Activated T-cell treated with anti-CD3 and anti-CD28 coated beads, Interleukin-2, amount 50 U/mL, for 24 hours (primary cell): ENCODE measurements at regions not wholly inside any gene's neighbourhood (a gene's known extent, or its start where the extent isn't known, plus 50 kb on each side); places are given as distances from the start of the nearest gene placed in this dataset.

Experiments used
- DNase-seq: peaks from one replicate; pipeline ENCODE4 v3.0.0-alpha.2; 2020
- H3K27ac Mint-ChIP-seq: 2 replicates; pipeline ENCODE4 v1.8.0; 2020; ENCODE audit warnings: mild to moderate bottlenecking, mixed read lengths
- H3K27me3 Mint-ChIP-seq: 2 replicates; pipeline ENCODE4 v1.8.0; 2020; ENCODE audit warnings: mixed read lengths
- H3K36me3 Mint-ChIP-seq: 2 replicates; pipeline ENCODE4 v1.8.0; 2020; ENCODE audit warnings: low read depth, mixed read lengths
- H3K4me1 Mint-ChIP-seq: 2 replicates; pipeline ENCODE4 v1.8.0; 2020; ENCODE audit warnings: low read depth, mixed read lengths
- H3K4me3 Mint-ChIP-seq: 2 replicates; pipeline ENCODE4 v1.8.0; 2020; ENCODE audit warnings: mild to moderate bottlenecking, moderate library complexity, mixed read lengths
- H3K9me3 Mint-ChIP-seq: 2 replicates; pipeline ENCODE4 v1.8.0; 2020; ENCODE audit warnings: mixed read lengths

DNA sequence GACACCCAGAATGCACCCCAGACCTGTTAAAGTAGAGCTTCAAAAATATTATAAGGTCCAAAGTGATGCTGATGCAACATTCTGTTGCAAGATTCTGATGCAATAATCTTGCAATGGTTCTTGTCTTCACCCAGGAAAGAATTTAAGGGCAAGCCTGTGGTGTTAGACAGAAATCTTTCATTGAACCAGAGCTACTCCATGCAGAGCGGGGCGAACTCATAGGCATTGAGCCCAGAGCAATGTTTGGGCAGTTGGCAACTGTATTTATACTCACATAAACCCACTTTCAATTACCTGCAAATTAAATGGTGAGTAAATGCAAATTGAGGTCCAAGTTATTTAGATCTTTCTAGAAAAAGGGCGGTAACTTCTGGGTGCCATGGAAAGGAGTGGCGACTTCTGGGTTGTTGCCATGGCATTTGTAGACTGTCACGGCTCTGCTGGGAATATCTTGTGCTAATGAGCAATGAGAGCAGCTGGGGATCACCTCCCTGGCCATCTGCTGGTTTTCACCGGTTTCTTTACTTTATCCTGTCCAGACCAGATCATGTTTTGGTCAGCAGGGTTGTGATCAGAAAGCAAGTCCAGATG is 163.4 kb downstream of the ICE1 start:
- Mint-ChIP-seq H3K27ac (no peak overlapping the region), H3K9me3 (no peaks in the 10 kb centered on the region), H3K4me3 (no peak overlapping the region)

DNA sequence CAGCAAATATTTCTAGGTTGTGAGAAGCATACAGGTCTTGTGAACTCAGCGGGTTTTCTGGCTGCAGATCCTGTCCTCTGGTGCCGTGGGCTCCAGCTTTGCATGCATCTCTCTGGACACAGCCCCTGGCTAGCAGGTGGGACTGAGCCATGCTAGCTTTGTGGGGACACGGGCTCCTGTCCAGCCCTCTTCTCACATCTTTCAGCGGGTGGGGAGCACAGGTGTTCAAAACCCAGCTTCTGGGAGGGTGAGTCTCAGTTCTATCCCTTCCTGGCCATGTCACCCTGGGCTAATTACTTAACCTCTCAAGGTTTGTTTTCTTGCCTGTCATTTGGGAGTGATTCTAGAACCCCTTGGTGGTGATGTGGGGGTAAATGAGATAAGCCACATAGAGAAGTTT is 162.3 kb downstream of the ICE1 start:
- no peaks in the 10 kb centered on the region for H3K4me1 Mint-ChIP-seq
- no peaks in the 10 kb centered on the region for H3K9me3 Mint-ChIP-seq
- no peak overlapping the region for H3K27ac Mint-ChIP-seq
- H3K4me3 Mint-ChIP-seq, result no peak overlapping the region
- H3K36me3 Mint-ChIP-seq, result no peaks in the 10 kb centered on the region
- DNase-seq, result no peak
- peaks cover 10% of the 10 kb centered on the region for H3K27me3 Mint-ChIP-seq

More for the DNA sequence above, 163.4 kb downstream of the ICE1 start:
- no peak for DNase-seq
- H3K27me3 Mint-ChIP-seq, result peaks cover 13% of the 10 kb centered on the region
- no peaks in the 10 kb centered on the region for H3K4me1 Mint-ChIP-seq
- H3K36me3 Mint-ChIP-seq, result no peaks in the 10 kb centered on the region

- H3K36me3 Mint-ChIP-seq, result no peaks in the 10 kb centered on the region
- no peak overlapping the region for H3K4me3 Mint-ChIP-seq
- H3K9me3 Mint-ChIP-seq, result no peaks in the 10 kb centered on the region
- H3K27ac Mint-ChIP-seq, result no peak overlapping the region
- no peaks in the 10 kb centered on the region for H3K4me1 Mint-ChIP-seq
- peaks cover 10% of the 10 kb centered on the region for H3K27me3 Mint-ChIP-seq
- DNase-seq, result no peak
Measured at GRCh38 chr5:5584236-5584745, 161.8 kb downstream of the ICE1 start.

DNA sequence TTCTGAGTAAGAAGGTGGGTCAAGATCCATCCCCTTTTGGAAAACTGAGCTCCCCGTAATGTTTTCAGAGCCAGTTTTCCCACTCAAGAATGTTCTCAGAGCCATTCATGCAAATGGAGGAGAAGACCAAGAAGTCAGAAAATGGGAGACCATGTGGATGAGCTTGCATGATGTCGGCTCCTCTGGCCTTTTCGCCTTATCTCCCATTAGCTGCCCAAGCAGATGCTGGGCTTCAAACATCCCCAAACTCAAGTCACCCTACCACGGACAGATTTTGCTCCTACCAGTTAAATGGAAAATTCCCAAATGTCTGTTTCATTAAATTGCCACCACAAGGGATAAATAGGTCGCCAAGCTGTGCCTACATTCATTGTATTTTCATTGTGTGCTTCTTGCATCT is 161.4 kb downstream of the ICE1 start:
- H3K36me3 Mint-ChIP-seq, result no peaks in the 10 kb centered on the region
- no peaks in the 10 kb centered on the region for H3K9me3 Mint-ChIP-seq
- H3K27ac Mint-ChIP-seq, result no peak overlapping the region
- peaks cover 10% of the 10 kb centered on the region for H3K27me3 Mint-ChIP-seq
- no peak for DNase-seq
- H3K4me1 Mint-ChIP-seq, result no peaks in the 10 kb centered on the region
- no peak overlapping the region for H3K4me3 Mint-ChIP-seq

- Mint-ChIP-seq H3K36me3 (no peaks in the 10 kb centered on the region), H3K27ac (no peak overlapping the region), H3K27me3 (peaks cover 10% of the 10 kb centered on the region), H3K9me3 (no peaks in the 10 kb centered on the region), H3K4me1 (no peaks in the 10 kb centered on the region), H3K4me3 (no peak overlapping the region)
- no peak for DNase-seq
Measured at GRCh38 chr5:5583023-5583765, 160.7 kb downstream of the ICE1 start.

DNA sequence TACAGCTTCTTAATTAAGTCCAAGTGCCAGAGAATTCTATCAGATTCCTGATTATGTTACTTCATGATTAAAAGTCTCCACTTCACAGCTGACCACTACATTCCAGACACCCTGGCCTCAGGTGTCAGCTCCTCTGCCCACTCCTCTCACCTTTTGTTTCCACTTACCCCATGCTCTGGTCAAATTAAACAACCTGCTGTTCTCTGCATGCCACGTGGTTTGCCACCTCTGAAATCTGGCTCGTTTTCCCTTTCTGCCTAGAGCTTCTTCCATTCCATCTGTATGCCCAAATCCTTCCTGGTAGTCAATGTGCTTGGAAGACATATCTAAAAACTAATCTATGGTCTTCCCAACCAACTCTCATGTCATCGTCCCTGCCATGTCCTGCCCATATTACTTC is 158.6 kb downstream of the ICE1 start:
- H3K4me3 Mint-ChIP-seq, result no peak overlapping the region
- no peak overlapping the region for H3K27ac Mint-ChIP-seq
- DNase-seq, result no peak
- no peaks in the 10 kb centered on the region for H3K36me3 Mint-ChIP-seq
- peaks cover 4% of the 10 kb centered on the region for H3K27me3 Mint-ChIP-seq
- no peaks in the 10 kb centered on the region for H3K4me1 Mint-ChIP-seq
- no peaks in the 10 kb centered on the region for H3K9me3 Mint-ChIP-seq

DNA sequence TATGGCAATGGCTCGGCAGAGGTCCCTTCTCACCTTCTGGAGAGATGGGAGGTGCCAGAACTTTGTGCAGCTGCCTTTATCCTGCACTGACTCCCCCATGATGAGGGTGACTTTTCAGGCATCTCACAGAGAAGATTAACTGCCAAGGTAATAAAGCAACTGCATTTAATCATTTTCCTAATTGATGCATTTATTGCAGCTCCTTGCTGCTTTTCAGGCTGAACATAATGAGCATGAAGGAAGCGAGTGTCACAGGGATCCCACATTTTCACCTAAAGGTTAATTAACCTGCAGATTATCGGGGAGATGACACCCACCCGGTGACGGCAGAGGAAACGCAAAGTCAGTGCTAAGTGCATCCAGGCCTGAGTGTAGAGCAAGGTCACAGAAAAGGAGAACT is 154.3 kb downstream of the ICE1 start:
- no peaks in the 10 kb centered on the region for H3K4me1 Mint-ChIP-seq
- no peak for DNase-seq
- no peak overlapping the region for H3K27ac Mint-ChIP-seq
- H3K9me3 Mint-ChIP-seq, result no peaks in the 10 kb centered on the region
- H3K36me3 Mint-ChIP-seq, result no peaks in the 10 kb centered on the region
- H3K4me3 Mint-ChIP-seq, result no peak overlapping the region
- peaks cover 7% of the 10 kb centered on the region for H3K27me3 Mint-ChIP-seq

DNA sequence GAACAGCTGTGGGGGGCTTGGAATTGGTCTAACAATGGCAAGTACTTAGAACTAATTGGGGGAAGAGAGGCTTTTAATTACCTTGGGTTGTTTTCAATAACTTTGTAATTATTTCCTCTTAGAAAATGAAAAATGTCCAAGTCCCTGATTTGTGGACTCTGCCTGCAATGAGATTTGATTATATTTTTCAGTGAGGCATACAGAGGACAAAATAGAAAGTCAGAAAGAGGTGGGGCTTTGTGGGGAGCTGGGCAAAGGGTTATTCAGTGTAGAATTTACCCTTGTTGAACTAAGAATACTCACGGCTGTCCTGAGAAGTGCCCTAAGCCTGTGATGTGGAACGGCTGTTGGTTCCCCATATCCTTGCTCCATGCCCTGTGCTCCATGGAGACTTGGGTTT is 153.0 kb downstream of the ICE1 start:
- Mint-ChIP-seq H3K4me1 (no peaks in the 10 kb centered on the region), H3K36me3 (no peaks in the 10 kb centered on the region), H3K27me3 (peaks cover 7% of the 10 kb centered on the region), H3K4me3 (no peak overlapping the region), H3K27ac (no peak overlapping the region), H3K9me3 (no peaks in the 10 kb centered on the region)
- no peak for DNase-seq

- H3K27ac Mint-ChIP-seq, result no peak overlapping the region
- DNase-seq, result no peak
- no peaks in the 10 kb centered on the region for H3K9me3 Mint-ChIP-seq
- H3K27me3 Mint-ChIP-seq, result peaks cover 13% of the 10 kb centered on the region
- no peak overlapping the region for H3K4me3 Mint-ChIP-seq
- H3K36me3 Mint-ChIP-seq, result no peaks in the 10 kb centered on the region
- no peaks in the 10 kb centered on the region for H3K4me1 Mint-ChIP-seq
Measured at GRCh38 chr5:5573798-5574380, 151.4 kb downstream of the ICE1 start.

GRCh38 chr5:5572976-5573797 is 150.7 kb downstream of the ICE1 start:
- no peak for DNase-seq
- Mint-ChIP-seq H3K9me3 (no peaks in the 10 kb centered on the region), H3K4me3 (no peak overlapping the region), H3K27ac (no peak overlapping the region), H3K4me1 (no peaks in the 10 kb centered on the region), H3K36me3 (no peaks in the 10 kb centered on the region), H3K27me3 (peaks cover 17% of the 10 kb centered on the region)

GRCh38 chr5:5572010-5572865 is 149.8 kb downstream of the ICE1 start:
- Mint-ChIP-seq H3K4me3 (no peak overlapping the region), H3K27me3 (peaks cover 24% of the 10 kb centered on the region), H3K36me3 (no peaks in the 10 kb centered on the region), H3K27ac (no peak overlapping the region), H3K4me1 (no peaks in the 10 kb centered on the region), H3K9me3 (no peaks in the 10 kb centered on the region)
- DNase-seq, result no peak

DNA sequence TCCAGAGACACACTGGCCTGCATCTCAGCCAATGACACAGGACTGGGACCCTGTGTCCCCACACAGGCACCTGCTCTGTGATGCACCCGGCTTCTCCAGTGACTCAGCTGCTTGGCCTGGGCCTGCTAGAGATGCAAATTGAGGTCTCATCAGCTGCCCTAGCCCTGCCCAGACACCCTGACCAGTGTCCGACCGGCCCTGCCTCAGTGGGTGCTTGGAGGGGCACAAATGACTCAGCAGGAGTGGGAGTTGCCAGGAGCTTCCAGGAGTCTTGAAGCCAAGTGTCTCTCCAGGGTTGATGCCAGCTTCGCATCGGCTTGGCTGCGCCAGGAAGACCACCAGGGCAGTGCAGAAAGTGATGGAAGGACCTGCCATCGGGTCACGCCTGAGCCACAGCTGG is 148.2 kb downstream of the ICE1 start:
- Mint-ChIP-seq H3K27me3 (peaks cover 20% of the 10 kb centered on the region), H3K4me3 (no peak overlapping the region), H3K36me3 (no peaks in the 10 kb centered on the region), H3K4me1 (no peaks in the 10 kb centered on the region), H3K9me3 (no peaks in the 10 kb centered on the region), H3K27ac (no peak overlapping the region)
- DNase-seq, result no peak

DNA sequence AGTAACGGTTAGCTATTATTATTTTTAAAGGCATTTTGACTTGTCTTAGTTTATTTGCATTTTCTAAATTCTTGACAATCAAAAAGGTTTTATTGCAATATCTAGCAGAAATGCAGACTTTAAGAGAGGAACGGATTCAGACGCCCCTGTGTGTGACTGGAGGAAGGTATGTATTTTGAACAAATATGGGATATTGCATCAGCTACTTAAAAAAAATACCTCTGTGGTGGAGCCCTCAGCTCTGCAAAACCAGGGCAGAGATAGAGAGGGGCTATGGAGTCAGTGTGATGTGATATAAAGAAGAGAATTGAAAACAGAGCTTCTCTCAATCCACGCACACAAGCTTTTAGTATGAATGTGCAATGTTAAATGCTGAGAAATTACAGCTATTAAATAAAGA is 142.4 kb downstream of the ICE1 start:
- Mint-ChIP-seq H3K27ac (no peak overlapping the region), H3K27me3 (peaks cover 28% of the 10 kb centered on the region), H3K36me3 (no peaks in the 10 kb centered on the region), H3K4me3 (no peak overlapping the region), H3K4me1 (no peaks in the 10 kb centered on the region), H3K9me3 (no peaks in the 10 kb centered on the region)
- DNase-seq, result no peak

DNA sequence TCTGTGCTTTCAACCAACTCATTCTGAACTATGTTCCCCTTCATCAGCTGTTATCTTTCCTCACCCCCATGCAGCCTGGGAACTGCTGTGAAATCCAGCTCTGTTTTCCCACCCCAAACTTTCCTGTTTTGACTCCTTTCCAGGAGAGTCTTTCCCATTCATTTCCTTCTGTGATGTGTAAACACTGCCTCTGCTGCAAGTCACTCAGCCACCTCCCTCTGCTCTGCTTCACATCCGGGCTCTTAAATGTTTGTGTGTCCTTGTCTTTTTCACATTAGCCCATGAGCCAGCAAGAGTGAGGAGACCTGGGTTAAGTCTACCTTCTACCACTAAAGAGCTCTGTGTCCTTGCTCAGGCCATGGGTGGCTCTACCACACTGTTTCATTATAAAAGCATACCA is 137.5 kb downstream of the ICE1 start:
- no peaks in the 10 kb centered on the region for H3K9me3 Mint-ChIP-seq
- H3K27me3 Mint-ChIP-seq, result peaks cover 17% of the 10 kb centered on the region
- no peak overlapping the region for H3K27ac Mint-ChIP-seq
- no peak overlapping the region for H3K4me3 Mint-ChIP-seq
- H3K4me1 Mint-ChIP-seq, result no peaks in the 10 kb centered on the region
- no peak for DNase-seq
- H3K36me3 Mint-ChIP-seq, result no peaks in the 10 kb centered on the region
